ENCODE measurements at regions not wholly inside any gene's neighbourhood (a gene's known extent, or its start where the extent isn't known, plus 50 kb on each side); places are given as distances from the start of the nearest gene placed in this dataset.
"Not testable (repeated sequence)": the region's sequence is repeated elsewhere in the genome, so short reads cannot be mapped to it uniquely, and the experiment has no call there.

DNA sequence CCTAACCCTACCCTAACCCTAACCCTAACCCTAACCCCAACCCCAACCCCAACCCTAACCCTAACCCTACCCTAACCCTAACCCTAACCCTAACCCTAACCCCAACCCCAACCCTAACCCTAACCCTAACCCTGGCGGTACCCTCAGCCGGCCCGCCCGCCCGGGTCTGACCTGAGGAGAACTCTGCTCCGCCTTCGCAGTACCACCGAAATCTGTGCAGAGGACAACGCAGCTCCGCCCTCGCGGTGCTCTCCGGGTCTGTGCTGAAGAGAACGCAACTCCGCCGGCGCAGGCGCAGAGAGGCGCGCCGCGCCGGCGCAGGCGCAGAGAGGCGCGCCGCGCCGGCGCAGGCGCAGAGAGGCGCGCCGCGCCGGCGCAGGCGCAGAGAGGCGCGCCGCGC lies 56.1 kb upstream of the IQSEC3 start:
- peak in 1 of 2 donors; percentile 72 for DNase-seq (ENCODE audit: low spot score in 2 of 2)
- not testable (repeated sequence) for H3K4me3 Mint-ChIP-seq, H3K9me3 Mint-ChIP-seq, H3K27ac Mint-ChIP-seq, H3K36me3 Mint-ChIP-seq, ATAC-seq, H3K4me1 Mint-ChIP-seq

DNA sequence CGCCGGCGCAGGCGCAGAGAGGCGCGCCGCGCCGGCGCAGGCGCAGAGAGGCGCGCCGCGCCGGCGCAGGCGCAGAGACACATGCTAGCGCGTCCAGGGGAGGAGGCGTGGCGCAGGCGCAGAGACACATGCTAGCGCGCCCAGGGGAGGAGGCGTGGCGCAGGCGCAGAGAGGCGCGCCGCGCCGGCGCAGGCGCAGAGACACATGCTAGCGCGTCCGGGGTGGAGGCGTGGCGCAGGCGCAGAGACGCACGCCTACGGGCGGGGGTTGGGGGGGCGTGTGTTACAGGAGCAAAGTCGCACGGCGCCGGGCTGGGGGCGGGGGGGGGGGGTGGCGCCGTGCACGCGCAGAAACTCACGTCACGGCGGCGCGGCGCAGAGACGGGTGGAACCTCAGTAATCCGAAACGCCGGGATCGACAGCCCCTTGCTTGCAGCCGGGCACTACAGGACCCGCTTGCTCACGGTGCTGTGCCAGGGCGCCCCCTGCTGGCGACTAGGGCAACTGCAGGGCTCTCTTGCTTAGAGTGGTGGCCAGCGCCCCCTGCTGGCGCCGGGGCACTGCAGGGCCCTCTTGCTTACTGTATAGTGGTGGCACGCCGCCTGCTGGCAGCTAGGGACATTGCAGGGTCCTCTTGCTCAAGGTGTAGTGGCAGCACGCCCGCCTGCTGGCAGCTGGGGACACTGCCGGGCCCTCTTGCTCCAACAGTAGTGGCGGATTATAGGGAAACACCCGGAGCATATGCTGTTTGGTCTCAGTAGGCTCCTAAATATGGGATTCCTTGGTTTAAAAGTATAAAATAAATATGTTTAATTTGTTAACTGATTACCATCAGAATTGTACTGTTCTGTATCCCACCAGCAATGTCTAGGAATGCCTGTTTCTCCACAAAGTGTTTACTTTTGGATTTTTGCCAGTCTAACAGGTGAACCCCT lies 55.4 kb upstream of the IQSEC3 start:
- H3K9me3 Mint-ChIP-seq, H3K27ac Mint-ChIP-seq, ATAC-seq, H3K36me3 Mint-ChIP-seq, H3K4me1 Mint-ChIP-seq, H3K4me3 Mint-ChIP-seq: not testable (repeated sequence)
- peak in 1 of 2 donors; percentile 65 for DNase-seq (ENCODE audit: low spot score in 2 of 2)

DNA sequence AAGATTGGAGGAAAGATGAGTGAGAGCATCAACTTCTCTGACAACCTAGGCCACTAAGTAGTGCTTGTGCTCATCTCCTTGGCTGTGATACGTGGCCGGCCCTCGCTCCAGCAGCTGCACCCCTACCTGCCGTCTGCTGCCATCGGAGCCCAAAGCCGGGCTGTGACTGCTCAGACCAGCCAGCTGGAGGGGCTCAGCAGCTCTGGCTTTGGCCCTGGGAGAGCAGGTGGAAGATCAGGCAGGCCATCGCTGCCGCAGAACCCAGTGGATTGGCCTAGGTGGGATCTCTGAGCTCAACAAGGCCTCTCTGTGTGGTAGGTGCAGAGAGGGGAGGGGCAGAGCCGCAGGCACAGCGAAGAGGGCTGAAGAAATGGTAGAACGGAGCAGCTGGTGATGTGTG lies 54.3 kb upstream of the IQSEC3 start:
- not testable (repeated sequence) for H3K4me1 Mint-ChIP-seq, H3K36me3 Mint-ChIP-seq, H3K27ac Mint-ChIP-seq, H3K4me3 Mint-ChIP-seq, ATAC-seq, H3K9me3 Mint-ChIP-seq
- DNase-seq (ENCODE audit: low spot score in 2 of 2) = peak in 1 of 2 donors; percentile 70

DNA sequence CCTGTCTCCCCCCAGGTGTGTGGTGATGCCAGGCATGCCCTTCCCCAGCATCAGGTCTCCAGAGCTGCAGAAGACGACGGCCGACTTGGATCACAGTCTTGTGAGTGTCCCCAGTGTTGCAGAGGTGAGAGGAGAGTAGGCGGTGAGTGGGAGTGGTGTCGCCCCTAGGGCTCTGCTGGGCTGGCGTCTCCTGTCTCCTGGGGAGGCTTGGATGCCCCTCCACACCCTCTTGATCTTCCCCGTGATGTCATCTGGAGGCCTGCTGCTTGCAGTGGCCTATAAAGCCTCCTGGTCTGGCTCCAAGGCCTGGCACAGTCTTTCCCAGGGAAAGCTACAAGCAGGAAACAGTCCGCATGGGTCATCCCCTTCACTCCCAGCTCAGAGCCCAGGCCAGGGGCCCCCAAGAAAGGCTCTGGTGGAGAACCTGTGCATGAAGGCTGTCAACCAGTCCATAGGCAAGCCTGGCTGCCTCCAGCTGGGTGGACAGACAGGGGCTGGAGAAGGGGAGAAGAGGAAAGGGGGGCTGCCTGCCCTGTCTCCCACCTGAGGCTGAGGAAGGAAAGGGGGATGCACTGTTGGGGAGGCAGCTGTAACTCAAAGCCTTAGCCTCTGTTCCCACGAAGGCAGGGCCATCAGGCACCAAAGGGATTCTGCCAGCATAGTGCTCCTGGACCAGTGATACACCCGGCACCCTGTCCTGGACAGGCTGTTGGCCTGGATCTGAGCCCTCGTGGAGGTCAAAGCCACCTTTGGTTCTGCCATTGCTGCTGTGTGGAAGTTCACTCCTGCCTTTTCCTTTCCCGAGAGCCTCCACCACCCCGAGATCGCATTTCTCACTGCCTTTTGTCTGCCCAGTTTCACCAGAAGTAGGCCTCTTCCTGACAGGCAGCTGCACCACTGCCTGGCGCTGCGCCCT lies 53.6 kb upstream of the IQSEC3 start:
- H3K27ac Mint-ChIP-seq, H3K36me3 Mint-ChIP-seq, H3K4me1 Mint-ChIP-seq, H3K4me3 Mint-ChIP-seq, H3K9me3 Mint-ChIP-seq, ATAC-seq: not testable (repeated sequence)
- peak in 1 of 2 donors; percentile 75 for DNase-seq (ENCODE audit: low spot score in 2 of 2)

DNA sequence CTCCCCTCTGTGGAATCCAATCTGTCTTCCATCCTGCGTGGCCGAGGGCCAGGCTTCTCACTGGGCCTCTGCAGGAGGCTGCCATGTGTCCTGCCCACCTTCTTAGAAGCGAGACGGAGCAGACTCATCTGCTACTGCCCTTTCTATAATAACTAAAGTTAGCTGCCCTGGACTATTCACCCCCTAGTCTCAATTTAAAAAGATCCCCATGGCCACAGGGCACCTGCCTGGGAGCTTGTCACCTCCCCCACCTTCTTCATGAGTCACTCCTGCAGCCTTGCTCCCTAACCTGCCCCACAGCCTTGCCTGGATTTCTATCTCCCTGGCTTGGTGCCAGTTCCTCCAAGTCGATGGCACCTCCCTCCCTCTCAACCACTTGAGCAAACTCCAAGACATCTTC lies 52.7 kb upstream of the IQSEC3 start:
- not testable (repeated sequence) for H3K9me3 Mint-ChIP-seq, H3K4me3 Mint-ChIP-seq, ATAC-seq, H3K27ac Mint-ChIP-seq, H3K4me1 Mint-ChIP-seq, H3K36me3 Mint-ChIP-seq
- DNase-seq (ENCODE audit: low spot score in 2 of 2) = peak in 1 of 2 donors; percentile 63

DNA sequence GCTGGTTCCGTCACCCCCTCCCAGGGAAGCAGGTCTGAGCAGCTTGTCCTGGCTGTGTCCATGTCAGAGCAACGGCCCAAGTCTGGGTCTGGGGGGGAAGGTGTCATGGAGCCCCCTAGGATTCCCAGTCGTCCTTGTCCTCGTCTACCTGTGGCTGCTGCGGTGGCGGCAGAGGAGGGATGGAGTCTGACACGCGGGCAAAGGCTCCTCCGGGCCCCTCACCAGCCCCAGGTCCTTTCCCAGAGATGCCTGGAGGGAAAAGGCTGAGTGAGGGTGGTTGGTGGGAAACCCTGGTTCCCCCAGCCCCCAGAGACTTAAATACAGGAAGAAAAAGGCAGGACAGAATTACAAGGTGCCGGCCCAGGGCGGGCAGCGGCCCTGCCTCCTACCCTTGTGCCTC lies 51.9 kb upstream of the IQSEC3 start:
- not testable (repeated sequence) for H3K4me3 Mint-ChIP-seq, ATAC-seq, H3K36me3 Mint-ChIP-seq, H3K9me3 Mint-ChIP-seq, H3K27ac Mint-ChIP-seq, H3K4me1 Mint-ChIP-seq
- DNase-seq (ENCODE audit: low spot score in 2 of 2) = peak in 1 of 2 donors; percentile 49

DNA sequence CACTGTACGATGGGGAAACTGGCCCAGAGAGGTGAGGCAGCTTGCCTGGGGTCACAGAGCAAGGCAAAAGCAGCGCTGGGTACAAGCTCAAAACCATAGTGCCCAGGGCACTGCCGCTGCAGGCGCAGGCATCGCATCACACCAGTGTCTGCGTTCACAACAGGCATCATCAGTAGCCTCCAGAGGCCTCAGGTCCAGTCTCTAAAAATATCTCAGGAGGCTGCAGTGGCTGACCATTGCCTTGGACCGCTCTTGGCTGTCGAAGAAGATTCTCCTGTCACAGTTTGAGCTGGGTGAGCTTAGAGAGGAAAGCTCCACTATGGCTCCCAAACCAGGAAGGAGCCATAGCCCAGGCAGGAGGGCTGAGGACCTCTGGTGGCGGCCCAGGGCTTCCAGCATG lies 51.2 kb upstream of the IQSEC3 start:
- not testable (repeated sequence) for H3K36me3 Mint-ChIP-seq, H3K9me3 Mint-ChIP-seq, H3K4me1 Mint-ChIP-seq, ATAC-seq, H3K27ac Mint-ChIP-seq, H3K4me3 Mint-ChIP-seq
- peak in 1 of 2 donors; percentile 53 for DNase-seq (ENCODE audit: low spot score in 2 of 2)

DNA sequence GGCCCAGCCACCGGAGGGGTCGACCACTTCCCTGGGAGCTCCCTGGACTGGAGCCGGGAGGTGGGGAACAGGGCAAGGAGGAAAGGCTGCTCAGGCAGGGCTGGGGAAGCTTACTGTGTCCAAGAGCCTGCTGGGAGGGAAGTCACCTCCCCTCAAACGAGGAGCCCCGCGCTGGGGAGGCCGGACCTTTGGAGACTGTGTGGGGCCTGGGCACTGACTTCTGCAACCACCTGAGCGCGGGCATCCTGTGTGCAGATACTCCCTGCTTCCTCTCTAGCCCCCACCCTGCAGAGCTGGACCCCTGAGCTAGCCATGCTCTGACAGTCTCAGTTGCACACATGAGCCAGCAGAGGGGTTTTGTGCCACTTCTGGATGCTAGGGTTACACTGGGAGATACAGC lies 50.5 kb upstream of the IQSEC3 start:
- H3K4me3 Mint-ChIP-seq, ATAC-seq, H3K36me3 Mint-ChIP-seq, H3K4me1 Mint-ChIP-seq, H3K27ac Mint-ChIP-seq, H3K9me3 Mint-ChIP-seq: not testable (repeated sequence)
- DNase-seq (ENCODE audit: low spot score in 2 of 2) = peak in 1 of 2 donors; percentile 51

DNA sequence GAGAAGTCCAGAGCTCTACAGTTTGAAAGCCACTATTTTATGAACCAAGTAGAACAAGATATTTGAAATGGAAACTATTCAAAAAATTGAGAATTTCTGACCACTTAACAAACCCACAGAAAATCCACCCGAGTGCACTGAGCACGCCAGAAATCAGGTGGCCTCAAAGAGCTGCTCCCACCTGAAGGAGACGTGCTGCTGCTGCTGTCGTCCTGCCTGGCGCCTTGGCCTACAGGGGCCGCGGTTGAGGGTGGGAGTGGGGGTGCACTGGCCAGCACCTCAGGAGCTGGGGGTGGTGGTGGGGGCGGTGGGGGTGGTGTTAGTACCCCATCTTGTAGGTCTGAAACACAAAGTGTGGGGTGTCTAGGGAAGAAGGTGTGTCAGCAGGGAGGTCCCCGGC lies 50.0 kb upstream of the IQSEC3 start:
- not testable (repeated sequence) for H3K4me3 Mint-ChIP-seq; H3K27ac Mint-ChIP-seq; DNase-seq (ENCODE audit: low spot score in 2 of 2)

More for the DNA sequence above, 50.0 kb upstream of the IQSEC3 start:
- ATAC-seq, H3K9me3 Mint-ChIP-seq, H3K36me3 Mint-ChIP-seq, H3K4me1 Mint-ChIP-seq: not testable (repeated sequence)
